GF-D8 (cell line): ENCODE measurements at regions not wholly inside any gene's neighbourhood (a gene's known extent, or its start where the extent isn't known, plus 50 kb on each side); places are given as distances from the start of the nearest gene placed in this dataset.
"Not testable (repeated sequence)": the region's sequence is repeated elsewhere in the genome, so short reads cannot be mapped to it uniquely, and the experiment has no call there.

Experiments used
- DNase-seq: peaks from one replicate; lab custom pipeline; 2025; lab: John Stamatoyannopoulos, UW

- no peak for DNase-seq
Observed at GRCh38 chr13:43946281-43946680, 66.6 kb downstream of the LACC1 start.

GRCh38 chr13:43947897-43948458 lies 68.3 kb downstream of the LACC1 start:
- no peak for DNase-seq

- no peak for DNase-seq
Observed at GRCh38 chr13:43953370-43953769, 73.7 kb downstream of the LACC1 start.

GRCh38 chr13:43956975-43957374 lies 77.3 kb downstream of the LACC1 start:
- not testable (repeated sequence) for DNase-seq

- DNase-seq, result no peak
Observed at GRCh38 chr13:43959291-43959690, 79.6 kb downstream of the LACC1 start.

- no peak for DNase-seq
Observed at GRCh38 chr13:43961909-43962308, 82.2 kb downstream of the LACC1 start.

- no peak for DNase-seq
Observed at GRCh38 chr13:43963726-43964125, 84.0 kb downstream of the LACC1 start.

GRCh38 chr13:43964698-43965458 lies 85.2 kb downstream of the LACC1 start:
- DNase-seq, result no peak

- DNase-seq, result no peak
Observed at GRCh38 chr13:43965459-43965845, 85.7 kb downstream of the LACC1 start.

- not testable (repeated sequence) for DNase-seq
Observed at GRCh38 chr13:43968251-43968942, 88.7 kb downstream of the LACC1 start.

GRCh38 chr13:43968943-43969690 lies 89.4 kb downstream of the LACC1 start:
- not testable (repeated sequence) for DNase-seq

- not testable (repeated sequence) for DNase-seq
Observed at GRCh38 chr13:43969919-43970318, 90.2 kb downstream of the LACC1 start.

GRCh38 chr13:43970520-43971242 lies 91.0 kb downstream of the LACC1 start:
- not testable (repeated sequence) for DNase-seq

GRCh38 chr13:43971324-43971723 lies 91.6 kb downstream of the LACC1 start:
- DNase-seq, result not testable (repeated sequence)

GRCh38 chr13:43977911-43978310 lies 98.2 kb downstream of the LACC1 start:
- no peak for DNase-seq

- DNase-seq, result no peak
Observed at GRCh38 chr13:43978688-43979087, 99.0 kb downstream of the LACC1 start.

- DNase-seq, result no peak
Observed at GRCh38 chr13:43979492-43979891, 99.8 kb downstream of the LACC1 start.

GRCh38 chr13:43980587-43980986 lies 100.9 kb downstream of the LACC1 start:
- no peak for DNase-seq

GRCh38 chr13:43981091-43981490 lies 101.4 kb downstream of the LACC1 start:
- DNase-seq, result no peak

- DNase-seq, result no peak
Observed at GRCh38 chr13:43981512-43982301, 102.0 kb downstream of the LACC1 start.

- no peak for DNase-seq
Observed at GRCh38 chr13:43983373-43983772, 103.7 kb downstream of the LACC1 start.
